Gastroesophageal sphincter (tissue), 4 donors: ENCODE measurements at regions not wholly inside any gene's neighbourhood (a gene's known extent, or its start where the extent isn't known, plus 50 kb on each side); places are given as distances from the start of the nearest gene placed in this dataset.
A peak's percentile ranks its signal among the peaks of the same experiment; 100 is the strongest.

Source experiments
- ATAC-seq: fragments of 150-250 bp; one replicate; pipeline ENCODE4 v1.9.1; 2016; ENCODE audit warnings: mild to moderate bottlenecking, moderate library complexity
- H3K27ac ChIP-seq, 4 donors: fragments of 200-600 bp; sonication (generic) in 3 of 4; 1 replicate in 3 of 4; 2 replicates in 1 of 4; pipeline ENCODE4 v1.5.1; 2016 to 2019
- H3K27me3 ChIP-seq: fragments of 200-600 bp; sonication (generic); one replicate; pipeline ENCODE4 v1.5.1; 2019
- H3K36me3 ChIP-seq, 2 donors: fragments of 200-600 bp; sonication (generic); one replicate each; pipeline ENCODE4 v1.5.1; 2019; ENCODE audit warnings: control low read depth in 1 of 2
- H3K4me1 ChIP-seq, 3 donors: fragments of 200-600 bp; sonication (generic); 1 replicate in 2 of 3; 2 replicates in 1 of 3; pipeline ENCODE4 v1.5.1; 2016 to 2019; ENCODE audit warnings: control low read depth in 2 of 3
- H3K4me3 ChIP-seq, 2 donors: fragments of 200-600 bp; sonication (generic); one replicate each; pipeline ENCODE4 v1.5.1; 2019; ENCODE audit warnings: mild to moderate bottlenecking in 1 of 2, moderate library complexity in 1 of 2
- H3K9me3 ChIP-seq, 3 donors: fragments of 200-600 bp; sonication (generic); one replicate each; pipeline ENCODE4 v1.5.1; 2017 to 2019; ENCODE audit warnings: control low read depth in 2 of 3
- CTCF ChIP-seq, 4 experiments: fragments of 200-600 bp in 2 of 4; fragments of 450-650 bp in 2 of 4; sonication (generic) in 1 of 4; IDR thresholded peaks; one replicate each; pipeline ENCODE4 v1.5.1; 2017 to 2019; ENCODE audit warnings: antibody characterized with exemption in 4 of 4, mild to moderate bottlenecking in 2 of 4, moderate library complexity in 2 of 4
- EP300 ChIP-seq: sonication (generic); formaldehyde crosslinking; IDR thresholded peaks from one replicate; pipeline ENCODE4 v1.6.1; 2017; ENCODE audit warnings: antibody characterized with exemption, mild to moderate bottlenecking
- POLR2A ChIP-seq, 2 donors: fragments of 450-650 bp; IDR thresholded peaks; one replicate each; pipeline ENCODE4 v1.6.1; 2017; ENCODE audit warnings: antibody characterized with exemption in 2 of 2, mild to moderate bottlenecking in 2 of 2, moderate library complexity in 1 of 2
- POLR2AphosphoS5 ChIP-seq: sonication (generic); formaldehyde crosslinking; IDR thresholded peaks from one replicate; pipeline ENCODE4 v1.6.1; 2017; ENCODE audit warnings: antibody characterized with exemption
- WGBS, 2 donors: methylation state at CpG; one replicate each; pipeline ENCODE4 v1.1.5; 2018; ENCODE audit warnings: low coverage in 1 of 2; 5-methylcytosine and 5-hydroxymethylcytosine counted together

DNA sequence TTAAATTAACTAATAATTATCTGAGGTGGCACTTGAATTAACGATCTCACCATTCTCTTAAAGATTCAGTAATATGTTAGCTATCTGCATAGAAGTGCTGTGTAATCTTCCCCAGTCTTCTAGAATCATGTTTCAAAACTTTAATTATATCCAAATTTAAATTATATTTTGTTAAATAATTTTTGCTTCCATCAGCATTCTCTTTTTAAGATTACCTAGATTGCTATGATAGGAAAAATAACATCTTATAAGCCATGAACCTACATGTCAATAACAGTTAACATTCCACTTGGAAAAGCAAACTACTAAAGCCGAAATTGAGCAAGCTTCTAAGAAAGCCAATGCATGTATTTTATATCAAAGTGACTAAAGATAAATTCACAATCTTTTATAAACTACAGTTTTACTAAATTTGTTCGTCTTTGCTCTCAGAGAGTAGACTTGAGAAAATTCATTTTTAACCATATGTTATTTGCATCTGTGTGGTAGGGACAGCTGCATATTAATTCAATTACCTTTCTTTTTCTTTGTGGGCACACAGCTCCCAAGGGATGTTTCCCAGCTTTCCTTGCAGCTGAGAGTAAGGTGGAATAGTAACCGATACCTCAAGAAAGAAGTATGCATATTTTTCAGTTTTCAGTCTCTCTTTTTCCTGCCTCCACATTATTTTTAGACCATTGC lies 105.4 kb upstream of the ABCB5 start:
- whole genome bisulfite sequencing, 2 donors, result 69 to 71% methylated on average over 4 of the region's 4 CpGs
- H3K9me3 ChIP-seq, result no peaks in the 10 kb centered on the region
- H3K4me3 ChIP-seq, result no peak overlapping the region
- H3K36me3 ChIP-seq, result no peaks in the 10 kb centered on the region
- no peak overlapping the region for H3K27ac ChIP-seq
- no peak for ATAC-seq
- H3K4me1 ChIP-seq, result peaks cover 0 to 9% (median 0%) of the 10 kb centered on the region in 3 donors
- TF ChIP-seq EP300, result no peak
- TF ChIP-seq POLR2AphosphoS5, result no peak
- no peak for TF ChIP-seq POLR2A (IDR thresholded peaks at IDR 0.05)
- TF ChIP-seq CTCF (IDR thresholded peaks at IDR 0.05), result no peak
- no peaks in the 10 kb centered on the region for H3K27me3 ChIP-seq

GRCh38 chr7:20510573-20510900 lies 104.9 kb upstream of the ABCB5 start:
- no peak for ATAC-seq
- Histone ChIP-seq H3K27me3 (no peaks in the 10 kb centered on the region), H3K9me3 (no peaks in the 10 kb centered on the region), H3K36me3 (no peaks in the 10 kb centered on the region), H3K4me3 (no peak overlapping the region), H3K27ac (no peak overlapping the region), H3K4me1 (peaks cover 0 to 9% (median 0%) of the 10 kb centered on the region in 3 donors)
- no peak for TF ChIP-seq POLR2AphosphoS5
- no peak for TF ChIP-seq POLR2A (IDR thresholded peaks at IDR 0.05)
- no peak for TF ChIP-seq CTCF (IDR thresholded peaks at IDR 0.05)
- no peak for TF ChIP-seq EP300
- WGBS, 2 donors, result 72 to 75% methylated on average over 3 of the region's 3 CpGs

GRCh38 chr7:20513341-20513740 lies 102.1 kb upstream of the ABCB5 start:
- H3K27ac ChIP-seq, result no peak overlapping the region
- peaks cover 0 to 9% (median 0%) of the 10 kb centered on the region in 3 donors for H3K4me1 ChIP-seq
- no peak for ATAC-seq
- H3K27me3 ChIP-seq, result no peaks in the 10 kb centered on the region
- WGBS, 2 donors, result 74 to 78% methylated on average over 2 of the region's 2 CpGs
- no peaks in the 10 kb centered on the region for H3K9me3 ChIP-seq
- TF ChIP-seq POLR2A (IDR thresholded peaks at IDR 0.05), result no peak
- no peak for TF ChIP-seq POLR2AphosphoS5
- no peak for TF ChIP-seq CTCF (IDR thresholded peaks at IDR 0.05)
- no peak for TF ChIP-seq EP300
- H3K36me3 ChIP-seq, result no peaks in the 10 kb centered on the region
- no peak overlapping the region for H3K4me3 ChIP-seq

- no peaks in the 10 kb centered on the region for H3K27me3 ChIP-seq
- H3K36me3 ChIP-seq, result no peaks in the 10 kb centered on the region
- no peak overlapping the region for H3K27ac ChIP-seq
- no peaks in the 10 kb centered on the region for H3K9me3 ChIP-seq
- H3K4me1 ChIP-seq, result peaks cover 0 to 9% (median 0%) of the 10 kb centered on the region in 3 donors
- H3K4me3 ChIP-seq, result no peak overlapping the region
- no peak for ATAC-seq
- TF ChIP-seq CTCF (IDR thresholded peaks at IDR 0.05) (no peak), POLR2A (IDR thresholded peaks at IDR 0.05) (no peak), EP300 (no peak), POLR2AphosphoS5 (no peak)
These were observed 101.6 kb upstream of the ABCB5 start for GRCh38 chr7:20513897-20514296.

- Histone ChIP-seq H3K4me1 (peaks cover 0 to 9% (median 0%) of the 10 kb centered on the region in 3 donors), H3K4me3 (no peak overlapping the region), H3K9me3 (no peaks in the 10 kb centered on the region), H3K36me3 (no peaks in the 10 kb centered on the region), H3K27ac (no peak overlapping the region), H3K27me3 (no peaks in the 10 kb centered on the region)
- peak; percentile 34 for TF ChIP-seq POLR2AphosphoS5
- no peak for TF ChIP-seq EP300
- TF ChIP-seq POLR2A (IDR thresholded peaks at IDR 0.05), result no peak
- no peak for TF ChIP-seq CTCF (IDR thresholded peaks at IDR 0.05)
- no peak for ATAC-seq
- 0 to 6% methylated on average over 2 of the region's 2 CpGs for WGBS, 2 donors
These were observed 101.1 kb upstream of the ABCB5 start for GRCh38 chr7:20514364-20514763.
